MCF 10A (cell line): ENCODE measurements at regions not wholly inside any gene's neighbourhood (a gene's known extent, or its start where the extent isn't known, plus 50 kb on each side); places are given as distances from the start of the nearest gene placed in this dataset.

Experiments
- BruUV-seq: library from RNA; stranded (reverse); fragments of 400-500 nt; replicated peaks from 2 replicates; lab custom pipeline; 2021; lab: Mats Ljungman, UMichigan
- CTCF ChIA-PET: fragments of 300-600 bp; sonication (Branson Sonifier 250); formaldehyde crosslinking; extraction: SDS; loops from one replicate; lab custom pipeline; 2021; ENCODE audit warnings: antibody characterized with exemption, inconsistent platforms; lab: Yijun Ruan, JAX
- POLR2A ChIA-PET: fragments of 300-600, 350-650 bp; sonication (Branson Sonifier 250); formaldehyde crosslinking; extraction: SDS; loops from one replicate; lab custom pipeline; 2020; ENCODE audit warnings: antibody characterized with exemption, inconsistent platforms; lab: Yijun Ruan, JAX
- DNase-seq: peaks from one replicate; pipeline ENCODE4 v3.0.0-alpha.2; 2018; ENCODE audit not compliant: unreplicated experiment
- H3K27ac Mint-ChIP-seq: one replicate; pipeline ENCODE4 v1.8.0; 2022; ENCODE audit warnings: mild to moderate bottlenecking, low read depth, mixed read lengths; ENCODE audit not compliant: unreplicated experiment
- H3K27me3 Mint-ChIP-seq: one replicate; pipeline ENCODE4 v1.8.0; 2022; ENCODE audit warnings: mixed read lengths; ENCODE audit not compliant: insufficient read depth, unreplicated experiment
- H3K36me3 Mint-ChIP-seq: one replicate; pipeline ENCODE4 v1.8.0; 2022; ENCODE audit warnings: mild to moderate bottlenecking, moderate library complexity, mixed read lengths; ENCODE audit not compliant: insufficient read depth, unreplicated experiment
- H3K4me1 Mint-ChIP-seq: one replicate; pipeline ENCODE4 v1.8.0; 2022; ENCODE audit warnings: mixed read lengths; ENCODE audit not compliant: insufficient read depth, unreplicated experiment
- H3K4me3 Mint-ChIP-seq: one replicate; pipeline ENCODE4 v1.8.0; 2022; ENCODE audit warnings: mild to moderate bottlenecking, moderate library complexity, mixed read lengths; ENCODE audit not compliant: unreplicated experiment
- H3K9me3 Mint-ChIP-seq: one replicate; pipeline ENCODE4 v1.8.0; 2022; ENCODE audit warnings: mixed read lengths; ENCODE audit not compliant: unreplicated experiment
- intact Hi-C: fragments of 100-400 bp; cut with micrococcal nuclease; formaldehyde crosslinking; loops from 2 replicates; pipeline ENCODE4 v1.14.1; 2022
- TF ChIP-seq, protein P1 (sequence below): fragments of 200-600 bp; IDR thresholded peaks from one replicate; pipeline ENCODE4 v1.8.0; 2022; ENCODE audit warnings: antibody characterized with exemption, mild to moderate bottlenecking; ENCODE audit not compliant: unreplicated experiment

DNA sequence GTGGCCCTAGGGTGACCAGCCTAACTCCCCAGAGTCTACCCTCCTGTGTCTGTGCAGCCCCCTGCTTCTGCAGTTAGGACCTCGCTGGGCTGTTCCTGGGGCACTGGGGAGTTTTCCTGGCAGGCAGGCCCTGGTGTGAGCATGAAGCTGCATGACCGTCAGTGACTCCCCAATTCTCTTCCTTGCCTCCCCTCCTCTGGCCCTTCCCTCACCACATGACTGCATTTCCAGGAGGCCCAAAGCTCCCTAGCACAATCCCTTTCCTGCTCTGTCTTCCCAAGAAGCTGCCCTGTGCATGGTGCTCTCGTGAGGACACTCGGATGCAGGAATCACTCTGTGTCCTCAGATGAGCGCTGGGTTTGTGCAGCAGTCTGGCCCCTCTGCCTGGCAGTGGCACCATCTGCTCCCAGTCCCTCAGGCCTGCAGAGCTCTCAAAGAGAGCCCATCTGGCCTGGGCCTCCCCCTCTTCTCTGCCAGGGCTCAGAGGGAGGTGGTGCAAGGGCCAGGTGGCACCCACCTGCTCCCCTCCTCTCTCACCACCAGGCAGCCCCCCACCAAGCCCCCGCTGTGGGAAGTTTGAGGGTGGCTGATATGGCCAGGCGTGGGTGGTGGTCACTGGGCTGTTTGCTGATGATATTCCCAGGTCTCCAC lies 125.6 kb upstream of the HS6ST1 start:
- POLR2A ChIA-PET, result no interaction called here
- Mint-ChIP-seq H3K4me3 (no peak overlapping the region), H3K36me3 (no peaks in the 10 kb centered on the region), H3K27ac (no peak overlapping the region), H3K4me1 (no peaks in the 10 kb centered on the region), H3K27me3 (no peaks in the 10 kb centered on the region), H3K9me3 (no peaks in the 10 kb centered on the region)
- CTCF ChIA-PET, result interaction anchor here (0.5 kb wide), 1 partner anchor 55 kb away, joined by 4 read pairs; no protein-coding TSS in a partner anchor
- BruUV-seq, result no TSS peak
- no peak for DNase-seq
- TF ChIP-seq, protein P1, sequence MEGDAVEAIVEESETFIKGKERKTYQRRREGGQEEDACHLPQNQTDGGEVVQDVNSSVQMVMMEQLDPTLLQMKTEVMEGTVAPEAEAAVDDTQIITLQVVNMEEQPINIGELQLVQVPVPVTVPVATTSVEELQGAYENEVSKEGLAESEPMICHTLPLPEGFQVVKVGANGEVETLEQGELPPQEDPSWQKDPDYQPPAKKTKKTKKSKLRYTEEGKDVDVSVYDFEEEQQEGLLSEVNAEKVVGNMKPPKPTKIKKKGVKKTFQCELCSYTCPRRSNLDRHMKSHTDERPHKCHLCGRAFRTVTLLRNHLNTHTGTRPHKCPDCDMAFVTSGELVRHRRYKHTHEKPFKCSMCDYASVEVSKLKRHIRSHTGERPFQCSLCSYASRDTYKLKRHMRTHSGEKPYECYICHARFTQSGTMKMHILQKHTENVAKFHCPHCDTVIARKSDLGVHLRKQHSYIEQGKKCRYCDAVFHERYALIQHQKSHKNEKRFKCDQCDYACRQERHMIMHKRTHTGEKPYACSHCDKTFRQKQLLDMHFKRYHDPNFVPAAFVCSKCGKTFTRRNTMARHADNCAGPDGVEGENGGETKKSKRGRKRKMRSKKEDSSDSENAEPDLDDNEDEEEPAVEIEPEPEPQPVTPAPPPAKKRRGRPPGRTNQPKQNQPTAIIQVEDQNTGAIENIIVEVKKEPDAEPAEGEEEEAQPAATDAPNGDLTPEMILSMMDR, result no peak
- intact Hi-C loops, result no loop called here

GRCh38 chr2:128444816-128445522 lies 126.3 kb upstream of the HS6ST1 start:
- CTCF ChIA-PET, result no interaction called here
- TF ChIP-seq, protein P1, result no peak
- Mint-ChIP-seq H3K4me3 (no peak overlapping the region), H3K4me1 (no peaks in the 10 kb centered on the region), H3K36me3 (no peaks in the 10 kb centered on the region), H3K9me3 (no peaks in the 10 kb centered on the region), H3K27ac (no peak overlapping the region), H3K27me3 (no peaks in the 10 kb centered on the region)
- no peak for DNase-seq
- POLR2A ChIA-PET, result interaction anchor here (1.2 kb wide), 1 partner anchor 12 kb away, joined by 3 read pairs; no protein-coding TSS in a partner anchor
- BruUV-seq, result no TSS peak
- intact Hi-C loops, result no loop called here

- BruUV-seq, result no TSS peak
- Mint-ChIP-seq H3K4me3 (no peak overlapping the region), H3K27ac (no peak overlapping the region), H3K27me3 (no peaks in the 10 kb centered on the region), H3K4me1 (no peaks in the 10 kb centered on the region), H3K36me3 (no peaks in the 10 kb centered on the region), H3K9me3 (no peaks in the 10 kb centered on the region)
- intact Hi-C loops, result no loop called here
- TF ChIP-seq, protein P1, result no peak
- ChIA-PET POLR2A (interaction anchor here (1.2 kb wide), 1 partner anchor 11 kb away, joined by 3 read pairs; no protein-coding TSS in a partner anchor), CTCF (no interaction called here)
- no peak for DNase-seq
Measured at GRCh38 chr2:128445523-128445900, 126.8 kb upstream of the HS6ST1 start.

DNA sequence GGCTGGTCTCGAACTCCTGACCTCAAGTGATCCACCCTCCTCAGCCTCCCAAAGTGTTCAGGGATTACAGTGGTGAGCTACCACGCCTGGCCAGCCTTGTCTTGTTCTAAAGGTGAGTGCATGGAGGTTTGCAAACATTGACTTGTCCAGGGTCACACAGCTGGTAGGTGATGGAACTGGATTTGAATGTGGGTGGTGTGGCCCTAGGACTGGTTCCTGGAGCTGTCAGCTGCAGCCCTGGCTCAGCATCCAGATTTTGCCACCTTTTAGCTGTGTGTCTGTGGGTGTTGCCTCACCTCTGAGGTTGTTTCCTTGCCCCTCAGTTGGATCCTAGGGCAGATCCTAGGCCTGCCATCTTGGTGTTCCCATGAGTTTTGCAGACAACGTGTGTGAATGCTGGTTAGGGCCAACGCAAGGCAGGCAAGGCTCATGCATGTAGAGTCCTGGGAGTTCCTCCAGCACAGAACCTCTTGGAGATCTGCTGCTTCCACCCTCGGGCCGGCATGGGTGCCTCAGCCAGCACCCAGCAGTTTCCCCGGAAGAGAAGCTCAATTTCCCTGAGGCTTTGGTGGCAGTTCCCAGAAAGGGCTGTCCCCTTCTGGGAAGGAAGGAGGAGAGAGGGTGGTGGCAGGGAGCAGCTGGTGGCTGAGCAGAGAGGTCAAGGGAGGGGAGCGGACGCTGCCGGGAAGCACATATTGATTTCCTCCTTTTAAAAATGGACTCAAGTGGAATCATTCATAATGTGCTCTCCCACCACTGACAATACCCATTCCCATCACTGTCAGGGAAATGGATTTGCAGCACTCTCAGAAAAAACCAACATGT lies 127.6 kb upstream of the HS6ST1 start:
- H3K4me3 Mint-ChIP-seq, result no peak overlapping the region
- no peak for DNase-seq
- H3K36me3 Mint-ChIP-seq, result no peaks in the 10 kb centered on the region
- no peaks in the 10 kb centered on the region for H3K27me3 Mint-ChIP-seq
- BruUV-seq, result no TSS peak
- H3K4me1 Mint-ChIP-seq, result no peaks in the 10 kb centered on the region
- H3K27ac Mint-ChIP-seq, result no peak overlapping the region
- POLR2A ChIA-PET, result interaction anchor here (1.2 kb wide), 1 partner anchor 10 kb away, joined by 3 read pairs; no protein-coding TSS in a partner anchor
- intact Hi-C loops, result no loop called here
- TF ChIP-seq, protein P1, result no peak
- no peaks in the 10 kb centered on the region for H3K9me3 Mint-ChIP-seq
- CTCF ChIA-PET, result interaction anchor here (1.0 kb wide), 1 partner anchor 791 kb away, joined by 3 read pairs; no protein-coding TSS in a partner anchor
